ENCODE measurements at regions not wholly inside any gene's neighbourhood (a gene's known extent, or its start where the extent isn't known, plus 50 kb on each side); places are given as distances from the start of the nearest gene placed in this dataset.

GRCh38 chr1:17958704-17959103, 148.9 kb upstream of the IGSF21 start:
- no peak overlapping the region for H2BK12ac ChIP-seq (ENCODE audit: low read length)
- no peaks in the 10 kb centered on the region for H3K79me1 ChIP-seq (ENCODE audit: low read depth, low read length)
- no peak overlapping the region for H3K4me3 ChIP-seq (ENCODE audit: low read length in 2 of 2)

GRCh38 chr1:17963513-17963912, 144.1 kb upstream of the IGSF21 start:
- H3K27ac ChIP-seq (replicated peaks; ENCODE audit: low read length), result no peak overlapping the region
- no peak overlapping the region for H4K8ac ChIP-seq (ENCODE audit: low read depth, low read length)
- peaks cover 0 to 3% of the 10 kb centered on the region in 2 donors for H3K4me1 ChIP-seq (ENCODE audit: control insufficient read depth in 2 of 2, insufficient read depth in 1 of 2, low read depth in 1 of 2, low read length in 2 of 2)
- no peaks in the 10 kb centered on the region for H3K79me1 ChIP-seq (ENCODE audit: low read depth, low read length)
- DNase-seq (ENCODE audit: low spot score), result no peak
- no peaks in the 10 kb centered on the region for H3K27me3 ChIP-seq (ENCODE audit: control insufficient read depth in 3 of 3, insufficient read depth in 3 of 3, low read depth in 1 of 3, low read length in 3 of 3)
- no peak overlapping the region for H2BK120ac ChIP-seq (ENCODE audit: low read depth, low read length)
- H3K23ac ChIP-seq (ENCODE audit: low read depth, low read length, poor library complexity), result no peak overlapping the region
- no peak overlapping the region for H2BK15ac ChIP-seq (ENCODE audit: low read length)
- no peak overlapping the region for H3K9ac ChIP-seq (ENCODE audit: low read depth, low read length, poor library complexity)
- H3K9me3 ChIP-seq (replicated peaks in 1 of 2; ENCODE audit: control insufficient read depth in 2 of 2, insufficient read depth in 1 of 2, low read depth in 1 of 2, low read length in 2 of 2), result no peaks in the 10 kb centered on the region
- no peak overlapping the region for H2BK12ac ChIP-seq (ENCODE audit: low read length)
- no peak overlapping the region for H3K4me3 ChIP-seq (ENCODE audit: low read length in 2 of 2)
- H3K18ac ChIP-seq (ENCODE audit: low read length), result no peak overlapping the region
- H3K36me3 ChIP-seq (replicated peaks in 1 of 2; ENCODE audit: control insufficient read depth in 2 of 2, insufficient read depth in 2 of 2, low read length in 2 of 2), result no peaks in the 10 kb centered on the region
- H3K14ac ChIP-seq (ENCODE audit: low read length), result peak overlapping the region; percentile 42
- no peak overlapping the region for H3K4me2 ChIP-seq (ENCODE audit: insufficient read depth, low read length, poor library complexity, severe bottlenecking)
- no CpG with 5 or more reads among the region's 10 CpGs for WGBS, 2 donors (ENCODE audit: extremely low coverage in 2 of 2, insufficient read length in 2 of 2, insufficient replicate concordance in 1 of 2)
- H2BK5ac ChIP-seq (ENCODE audit: low read length), result no peak overlapping the region
- H2AK5ac ChIP-seq (ENCODE audit: low read depth, low read length), result no peak overlapping the region
- no peak overlapping the region for H3K4ac ChIP-seq (ENCODE audit: low read length)
- H2AFZ ChIP-seq (ENCODE audit: low read length), result no peak overlapping the region
- H4K91ac ChIP-seq (ENCODE audit: low read depth, low read length, poor library complexity), result no peak overlapping the region

More at GRCh38 chr1:17958704-17959103, 148.9 kb upstream of the IGSF21 start:
- no peak overlapping the region for H2BK15ac ChIP-seq (ENCODE audit: low read length)
- H3K14ac ChIP-seq (ENCODE audit: low read length), result no peak overlapping the region
- WGBS, 2 donors (ENCODE audit: extremely low coverage in 2 of 2, insufficient read length in 2 of 2, insufficient replicate concordance in 1 of 2), result no CpG with 5 or more reads among the region's 1 CpG
- no peak overlapping the region for H2BK120ac ChIP-seq (ENCODE audit: low read depth, low read length)
- DNase-seq (ENCODE audit: low spot score), result no peak
- no peak overlapping the region for H3K27ac ChIP-seq (replicated peaks; ENCODE audit: low read length)
- no peaks in the 10 kb centered on the region for H3K36me3 ChIP-seq (replicated peaks in 1 of 2; ENCODE audit: control insufficient read depth in 2 of 2, insufficient read depth in 2 of 2, low read length in 2 of 2)
- no peak overlapping the region for H3K4ac ChIP-seq (ENCODE audit: low read length)
- H3K9ac ChIP-seq (ENCODE audit: low read depth, low read length, poor library complexity), result no peak overlapping the region
- no peak overlapping the region for H2BK5ac ChIP-seq (ENCODE audit: low read length)
- H3K9me3 ChIP-seq (replicated peaks in 1 of 2; ENCODE audit: control insufficient read depth in 2 of 2, insufficient read depth in 1 of 2, low read depth in 1 of 2, low read length in 2 of 2), result no peaks in the 10 kb centered on the region
- no peak overlapping the region for H2AK5ac ChIP-seq (ENCODE audit: low read depth, low read length)
- no peak overlapping the region for H3K4me2 ChIP-seq (ENCODE audit: insufficient read depth, low read length, poor library complexity, severe bottlenecking)
- H3K18ac ChIP-seq (ENCODE audit: low read length), result no peak overlapping the region
- peaks cover 0 to 12% of the 10 kb centered on the region in 2 donors for H3K4me1 ChIP-seq (ENCODE audit: control insufficient read depth in 2 of 2, insufficient read depth in 1 of 2, low read depth in 1 of 2, low read length in 2 of 2)
- H4K8ac ChIP-seq (ENCODE audit: low read depth, low read length), result no peak overlapping the region
- H4K91ac ChIP-seq (ENCODE audit: low read depth, low read length, poor library complexity), result no peak overlapping the region
- no peak overlapping the region for H2AFZ ChIP-seq (ENCODE audit: low read length)
- no peak overlapping the region for H3K23ac ChIP-seq (ENCODE audit: low read depth, low read length, poor library complexity)
- no peaks in the 10 kb centered on the region for H3K27me3 ChIP-seq (ENCODE audit: control insufficient read depth in 3 of 3, insufficient read depth in 3 of 3, low read depth in 1 of 3, low read length in 3 of 3)

- H4K8ac ChIP-seq (ENCODE audit: low read depth, low read length), result no peak overlapping the region
- no peaks in the 10 kb centered on the region for H3K36me3 ChIP-seq (replicated peaks in 1 of 2; ENCODE audit: control insufficient read depth in 2 of 2, insufficient read depth in 2 of 2, low read length in 2 of 2)
- H3K18ac ChIP-seq (ENCODE audit: low read length), result no peak overlapping the region
- no peak overlapping the region for H3K4me2 ChIP-seq (ENCODE audit: insufficient read depth, low read length, poor library complexity, severe bottlenecking)
- no peak overlapping the region for H3K4ac ChIP-seq (ENCODE audit: low read length)
- H2AFZ ChIP-seq (ENCODE audit: low read length), result no peak overlapping the region
- no peak overlapping the region for H3K9ac ChIP-seq (ENCODE audit: low read depth, low read length, poor library complexity)
- no peak overlapping the region for H2BK120ac ChIP-seq (ENCODE audit: low read depth, low read length)
- H4K91ac ChIP-seq (ENCODE audit: low read depth, low read length, poor library complexity), result no peak overlapping the region
- H3K14ac ChIP-seq (ENCODE audit: low read length), result no peak overlapping the region
- no peak overlapping the region for H2BK12ac ChIP-seq (ENCODE audit: low read length)
- no peak for DNase-seq (ENCODE audit: low spot score)
- H3K23ac ChIP-seq (ENCODE audit: low read depth, low read length, poor library complexity), result no peak overlapping the region
- no peak overlapping the region for H3K4me3 ChIP-seq (ENCODE audit: low read length in 2 of 2)
- peaks cover 0 to 1% of the 10 kb centered on the region in 2 donors for H3K4me1 ChIP-seq (ENCODE audit: control insufficient read depth in 2 of 2, insufficient read depth in 1 of 2, low read depth in 1 of 2, low read length in 2 of 2)
- H3K27ac ChIP-seq (replicated peaks; ENCODE audit: low read length), result no peak overlapping the region
- no peaks in the 10 kb centered on the region for H3K79me1 ChIP-seq (ENCODE audit: low read depth, low read length)
- H2AK5ac ChIP-seq (ENCODE audit: low read depth, low read length), result no peak overlapping the region
- H2BK5ac ChIP-seq (ENCODE audit: low read length), result no peak overlapping the region
- H3K27me3 ChIP-seq (ENCODE audit: control insufficient read depth in 3 of 3, insufficient read depth in 3 of 3, low read depth in 1 of 3, low read length in 3 of 3), result no peaks in the 10 kb centered on the region
- no CpG with 5 or more reads among the region's 5 CpGs for WGBS, 2 donors (ENCODE audit: extremely low coverage in 2 of 2, insufficient read length in 2 of 2, insufficient replicate concordance in 1 of 2)
- H2BK15ac ChIP-seq (ENCODE audit: low read length), result no peak overlapping the region
- no peaks in the 10 kb centered on the region for H3K9me3 ChIP-seq (replicated peaks in 1 of 2; ENCODE audit: control insufficient read depth in 2 of 2, insufficient read depth in 1 of 2, low read depth in 1 of 2, low read length in 2 of 2)
These were observed 142.0 kb upstream of the IGSF21 start for GRCh38 chr1:17965515-17966100.

- H3K4ac ChIP-seq (ENCODE audit: low read length), result no peak overlapping the region
- no peak overlapping the region for H3K4me3 ChIP-seq (ENCODE audit: low read length in 2 of 2)
- H3K27me3 ChIP-seq (ENCODE audit: control insufficient read depth in 3 of 3, insufficient read depth in 3 of 3, low read depth in 1 of 3, low read length in 3 of 3), result no peaks in the 10 kb centered on the region
- H3K36me3 ChIP-seq (replicated peaks in 1 of 2; ENCODE audit: control insufficient read depth in 2 of 2, insufficient read depth in 2 of 2, low read length in 2 of 2), result no peaks in the 10 kb centered on the region
- H2BK5ac ChIP-seq (ENCODE audit: low read length), result no peak overlapping the region
- no peaks in the 10 kb centered on the region for H3K9me3 ChIP-seq (replicated peaks in 1 of 2; ENCODE audit: control insufficient read depth in 2 of 2, insufficient read depth in 1 of 2, low read depth in 1 of 2, low read length in 2 of 2)
- no CpG with 5 or more reads among the region's 7 CpGs for WGBS, 2 donors (ENCODE audit: extremely low coverage in 2 of 2, insufficient read length in 2 of 2, insufficient replicate concordance in 1 of 2)
- no peak for DNase-seq (ENCODE audit: low spot score)
- H4K91ac ChIP-seq (ENCODE audit: low read depth, low read length, poor library complexity), result no peak overlapping the region
- no peak overlapping the region for H3K23ac ChIP-seq (ENCODE audit: low read depth, low read length, poor library complexity)
- no peak overlapping the region for H2BK15ac ChIP-seq (ENCODE audit: low read length)
- H3K4me2 ChIP-seq (ENCODE audit: insufficient read depth, low read length, poor library complexity, severe bottlenecking), result no peak overlapping the region
- no peak overlapping the region for H3K9ac ChIP-seq (ENCODE audit: low read depth, low read length, poor library complexity)
- no peak overlapping the region for H3K27ac ChIP-seq (replicated peaks; ENCODE audit: low read length)
- no peak overlapping the region for H2AK5ac ChIP-seq (ENCODE audit: low read depth, low read length)
- peaks cover 0 to 1% of the 10 kb centered on the region in 2 donors for H3K4me1 ChIP-seq (ENCODE audit: control insufficient read depth in 2 of 2, insufficient read depth in 1 of 2, low read depth in 1 of 2, low read length in 2 of 2)
- no peak overlapping the region for H3K14ac ChIP-seq (ENCODE audit: low read length)
- H2BK120ac ChIP-seq (ENCODE audit: low read depth, low read length), result no peak overlapping the region
- no peak overlapping the region for H3K18ac ChIP-seq (ENCODE audit: low read length)
- no peaks in the 10 kb centered on the region for H3K79me1 ChIP-seq (ENCODE audit: low read depth, low read length)
- H4K8ac ChIP-seq (ENCODE audit: low read depth, low read length), result no peak overlapping the region
- no peak overlapping the region for H2AFZ ChIP-seq (ENCODE audit: low read length)
- H2BK12ac ChIP-seq (ENCODE audit: low read length), result no peak overlapping the region
These were observed 141.3 kb upstream of the IGSF21 start for GRCh38 chr1:17966341-17966740.
